OCI-LY7 (cell line): ENCODE measurements at regions not wholly inside any gene's neighbourhood (a gene's known extent, or its start where the extent isn't known, plus 50 kb on each side); places are given as distances from the start of the nearest gene placed in this dataset.

Experiments
- BruUV-seq: library from RNA; stranded (reverse); fragments of 400-500 nt; replicated peaks from 2 replicates; lab custom pipeline; 2021; lab: Mats Ljungman, UMichigan
- CTCF ChIA-PET: fragments of 300-600 bp; sonication (Branson Sonifier 250); formaldehyde crosslinking; loops from one replicate; lab custom pipeline; 2022; ENCODE audit warnings: antibody characterized with exemption; ENCODE audit not compliant: unreplicated experiment; lab: Charles Lee
- POLR2A ChIA-PET: fragments of 300-600 bp; sonication (Branson Sonifier 250); formaldehyde crosslinking; loops from one replicate; lab custom pipeline; 2022; ENCODE audit warnings: antibody characterized with exemption; lab: Charles Lee
- DNase-seq: peaks from one replicate; pipeline ENCODE4 v3.0.0-alpha.2; 2015; ENCODE audit warnings: low spot score
- H2AFZ ChIP-seq: fragments of 200-600 bp; sonication (generic), shearing (Covaris generic); 2 replicates; pipeline ENCODE4 v1.6.1; 2014; ENCODE audit warnings: mild to moderate bottlenecking, antibody characterized with exemption, low read length, moderate library complexity
- H3K27ac ChIP-seq: fragments of 200-600 bp; sonication (generic); 2 replicates; pipeline ENCODE4 v1.5.1; 2014; ENCODE audit warnings: mixed run types, low read depth, mild to moderate bottlenecking, moderate library complexity, low read length, inconsistent platforms; ENCODE audit not compliant: poor library complexity, severe bottlenecking
- H3K36me3 ChIP-seq: fragments of 200-600 bp; sonication (generic); 2 replicates; pipeline ENCODE4 v1.6.1; 2014; ENCODE audit warnings: mild to moderate bottlenecking, antibody characterized with exemption, low read length, moderate library complexity, mixed read lengths; ENCODE audit not compliant: insufficient read depth
- H3K4me1 ChIP-seq: fragments of 200-600 bp; sonication (generic); 2 replicates; pipeline ENCODE4 v1.5.1; 2014; ENCODE audit warnings: mild to moderate bottlenecking, low read length; ENCODE audit not compliant: insufficient read depth, poor library complexity, severe bottlenecking
- H3K4me2 ChIP-seq: fragments of 200-600 bp; sonication (generic); 2 replicates; pipeline ENCODE4 v1.6.1; 2014; ENCODE audit warnings: mild to moderate bottlenecking, low read length
- H3K4me3 ChIP-seq: fragments of 200-600 bp; sonication (generic); 2 replicates; pipeline ENCODE4 v1.5.1; 2014; ENCODE audit warnings: mild to moderate bottlenecking, low read depth, low read length; ENCODE audit not compliant: poor library complexity, severe bottlenecking
- H3K79me2 ChIP-seq: fragments of 200-600 bp; sonication (generic); 2 replicates; pipeline ENCODE4 v1.6.1; 2016; ENCODE audit warnings: low read depth, mild to moderate bottlenecking, low read length, moderate library complexity, mixed read lengths; ENCODE audit not compliant: insufficient read depth
- H3K9me2 ChIP-seq: fragments of 200-600 bp; sonication (generic); 2 replicates; pipeline ENCODE4 v1.6.1; 2016; ENCODE audit warnings: mild to moderate bottlenecking, low read length, mixed read lengths; ENCODE audit not compliant: insufficient read depth
- H3K9me3 ChIP-seq: fragments of 200-600 bp; sonication (generic); 2 replicates; pipeline ENCODE4 v1.6.1; 2014; ENCODE audit warnings: mild to moderate bottlenecking, mixed run types, low read length, mixed read lengths
- H4K20me1 ChIP-seq: fragments of 200-600 bp; sonication (generic); 2 replicates; pipeline ENCODE4 v1.6.1; 2014; ENCODE audit warnings: mild to moderate bottlenecking, antibody characterized with exemption, low read length, moderate library complexity, mixed read lengths; ENCODE audit not compliant: insufficient read depth
- EZH2phosphoT487 ChIP-seq: fragments of 200-600 bp; sonication (generic); IDR thresholded peaks from 2 replicates; pipeline ENCODE4 v1.6.1; 2018; ENCODE audit warnings: low read depth, borderline replicate concordance, mild to moderate bottlenecking, mixed run types, antibody characterized with exemption, low read length, moderate library complexity, mixed read lengths
- intact Hi-C: fragments of 100-400 bp; cut with micrococcal nuclease; formaldehyde crosslinking; loops from one replicate; pipeline ENCODE4 v1.10.0; 2022; ENCODE audit not compliant: unreplicated experiment
- TF ChIP-seq, protein P1 (sequence below): fragments of 200-600 bp; sonication (generic); conservative IDR thresholded peaks from 2 replicates; pipeline ENCODE4 v1.5.1; 2014; ENCODE audit warnings: mild to moderate bottlenecking, antibody characterized with exemption, low read length, moderate library complexity, mixed read lengths

GRCh38 chr13:78383071-78383484 lies 220.3 kb downstream of the POU4F1 start:
- Histone ChIP-seq H3K9me2 (no peaks in the 10 kb centered on the region), H4K20me1 (no peaks in the 10 kb centered on the region), H3K79me2 (no peaks in the 10 kb centered on the region), H3K4me1 (no peaks in the 10 kb centered on the region), H3K4me3 (no peak overlapping the region), H3K36me3 (no peaks in the 10 kb centered on the region), H3K9me3 (no peaks in the 10 kb centered on the region), H2AFZ (no peak overlapping the region), H3K4me2 (no peak overlapping the region), H3K27ac (no peak overlapping the region)
- TF ChIP-seq EZH2phosphoT487 = no peak
- TF ChIP-seq, protein P1, sequence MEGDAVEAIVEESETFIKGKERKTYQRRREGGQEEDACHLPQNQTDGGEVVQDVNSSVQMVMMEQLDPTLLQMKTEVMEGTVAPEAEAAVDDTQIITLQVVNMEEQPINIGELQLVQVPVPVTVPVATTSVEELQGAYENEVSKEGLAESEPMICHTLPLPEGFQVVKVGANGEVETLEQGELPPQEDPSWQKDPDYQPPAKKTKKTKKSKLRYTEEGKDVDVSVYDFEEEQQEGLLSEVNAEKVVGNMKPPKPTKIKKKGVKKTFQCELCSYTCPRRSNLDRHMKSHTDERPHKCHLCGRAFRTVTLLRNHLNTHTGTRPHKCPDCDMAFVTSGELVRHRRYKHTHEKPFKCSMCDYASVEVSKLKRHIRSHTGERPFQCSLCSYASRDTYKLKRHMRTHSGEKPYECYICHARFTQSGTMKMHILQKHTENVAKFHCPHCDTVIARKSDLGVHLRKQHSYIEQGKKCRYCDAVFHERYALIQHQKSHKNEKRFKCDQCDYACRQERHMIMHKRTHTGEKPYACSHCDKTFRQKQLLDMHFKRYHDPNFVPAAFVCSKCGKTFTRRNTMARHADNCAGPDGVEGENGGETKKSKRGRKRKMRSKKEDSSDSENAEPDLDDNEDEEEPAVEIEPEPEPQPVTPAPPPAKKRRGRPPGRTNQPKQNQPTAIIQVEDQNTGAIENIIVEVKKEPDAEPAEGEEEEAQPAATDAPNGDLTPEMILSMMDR = no peak
- no peak for DNase-seq
- no TSS peak for BruUV-seq
- intact Hi-C loops = no loop called here
- ChIA-PET CTCF (no interaction called here), POLR2A (no interaction called here)

GRCh38 chr13:78382491-78382890 lies 220.9 kb downstream of the POU4F1 start:
- intact Hi-C loops = no loop called here
- DNase-seq = no peak
- Histone ChIP-seq H3K4me2 (no peak overlapping the region), H4K20me1 (no peaks in the 10 kb centered on the region), H3K9me2 (no peaks in the 10 kb centered on the region), H3K4me1 (no peaks in the 10 kb centered on the region), H3K79me2 (no peaks in the 10 kb centered on the region), H3K36me3 (no peaks in the 10 kb centered on the region), H2AFZ (no peak overlapping the region), H3K4me3 (no peak overlapping the region), H3K27ac (no peak overlapping the region), H3K9me3 (no peaks in the 10 kb centered on the region)
- ChIA-PET CTCF (no interaction called here), POLR2A (no interaction called here)
- BruUV-seq = no TSS peak
- TF ChIP-seq EZH2phosphoT487 = no peak
- TF ChIP-seq, protein P1 = no peak

DNA sequence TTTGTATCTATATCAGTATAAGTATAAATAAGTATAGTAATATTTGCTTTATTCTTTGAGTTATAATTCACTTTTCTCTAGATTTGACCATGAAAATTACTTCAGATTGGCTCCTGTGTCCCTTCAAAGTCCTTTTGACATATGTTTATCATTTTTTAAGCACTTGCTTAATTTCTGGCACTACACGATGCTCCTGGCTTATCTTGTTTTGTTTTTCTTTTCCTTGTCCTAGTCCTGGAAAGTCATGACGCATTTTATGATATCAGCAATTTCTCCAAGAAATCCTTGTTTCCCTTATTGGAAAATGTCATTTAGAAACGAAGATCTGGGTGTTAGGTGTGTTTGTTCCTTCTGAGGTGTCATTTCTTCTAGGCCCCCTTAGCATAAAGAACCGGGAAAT lies 226.5 kb downstream of the POU4F1 start:
- no peaks in the 10 kb centered on the region for H3K4me1 ChIP-seq
- POLR2A ChIA-PET = no interaction called here
- no peak overlapping the region for H3K4me3 ChIP-seq
- H3K4me2 ChIP-seq = no peak overlapping the region
- DNase-seq = no peak
- CTCF ChIA-PET = no interaction called here
- H3K36me3 ChIP-seq = no peaks in the 10 kb centered on the region
- no peak overlapping the region for H3K27ac ChIP-seq
- intact Hi-C loops = no loop called here
- TF ChIP-seq EZH2phosphoT487 = no peak
- TF ChIP-seq, protein P1 = no peak
- no TSS peak for BruUV-seq
- H3K79me2 ChIP-seq = no peaks in the 10 kb centered on the region
- no peaks in the 10 kb centered on the region for H4K20me1 ChIP-seq
- H2AFZ ChIP-seq = no peak overlapping the region
- H3K9me3 ChIP-seq = no peaks in the 10 kb centered on the region
- H3K9me2 ChIP-seq = no peaks in the 10 kb centered on the region
